ENCODE measurements at regions not wholly inside any gene's neighbourhood (a gene's known extent, or its start where the extent isn't known, plus 50 kb on each side); places are given as distances from the start of the nearest gene placed in this dataset.

DNA sequence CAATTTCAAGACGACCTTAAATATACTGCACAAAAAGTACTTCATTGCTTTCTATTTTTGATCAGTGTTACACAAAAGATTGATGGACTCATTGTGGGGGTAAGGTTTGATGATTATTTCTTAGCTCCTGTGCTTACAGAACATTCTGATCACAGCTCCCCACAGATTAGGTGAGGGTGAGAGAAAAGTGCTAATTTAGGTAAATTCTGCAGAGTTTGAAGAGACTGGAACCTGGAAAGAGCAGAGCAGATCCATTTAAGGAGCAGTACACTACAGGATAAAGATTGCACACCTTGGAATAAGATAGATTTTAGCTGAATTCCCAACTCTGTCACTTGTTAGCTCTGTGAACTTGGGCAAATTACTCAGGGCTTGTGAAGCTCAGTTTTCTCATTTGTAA, 291.9 kb upstream of the CDH7 start:
- Histone ChIP-seq H3K9me3 (ENCODE audit: insufficient read depth, low read length, severe bottlenecking) (no peaks in the 10 kb centered on the region), H3K79me2 (ENCODE audit: insufficient read depth, low read length) (no peaks in the 10 kb centered on the region), H4K20me1 (ENCODE audit: insufficient read depth, low read length) (no peaks in the 10 kb centered on the region), H2AFZ (ENCODE audit: low read depth, low read length) (no peak overlapping the region), H3K4me2 (ENCODE audit: insufficient read depth, low read length) (no peak overlapping the region), H3K36me3 (ENCODE audit: insufficient read depth, low read length) (no peaks in the 10 kb centered on the region), H3K27me3 (ENCODE audit: insufficient read depth, low read length, poor library complexity) (no peaks in the 10 kb centered on the region), H3K27ac (ENCODE audit: low read length) (no peak overlapping the region), H3K9ac (ENCODE audit: low read depth, low read length) (no peak overlapping the region), H3K4me1 (ENCODE audit: insufficient read depth, low read length) (no peaks in the 10 kb centered on the region), H3K4me3 (ENCODE audit: low read depth in 1 of 2, low read length in 2 of 2) (no peak overlapping the region)
- DNase-seq, result no peak
- no peak for ATAC-seq (ENCODE audit: insufficient read depth, low read depth)
- no peak for TF ChIP-seq EZH2 (IDR thresholded peaks at IDR 0.05; ENCODE audit: borderline replicate concordance, low read depth, low read length, severe bottlenecking)
- TF ChIP-seq, protein P1, sequence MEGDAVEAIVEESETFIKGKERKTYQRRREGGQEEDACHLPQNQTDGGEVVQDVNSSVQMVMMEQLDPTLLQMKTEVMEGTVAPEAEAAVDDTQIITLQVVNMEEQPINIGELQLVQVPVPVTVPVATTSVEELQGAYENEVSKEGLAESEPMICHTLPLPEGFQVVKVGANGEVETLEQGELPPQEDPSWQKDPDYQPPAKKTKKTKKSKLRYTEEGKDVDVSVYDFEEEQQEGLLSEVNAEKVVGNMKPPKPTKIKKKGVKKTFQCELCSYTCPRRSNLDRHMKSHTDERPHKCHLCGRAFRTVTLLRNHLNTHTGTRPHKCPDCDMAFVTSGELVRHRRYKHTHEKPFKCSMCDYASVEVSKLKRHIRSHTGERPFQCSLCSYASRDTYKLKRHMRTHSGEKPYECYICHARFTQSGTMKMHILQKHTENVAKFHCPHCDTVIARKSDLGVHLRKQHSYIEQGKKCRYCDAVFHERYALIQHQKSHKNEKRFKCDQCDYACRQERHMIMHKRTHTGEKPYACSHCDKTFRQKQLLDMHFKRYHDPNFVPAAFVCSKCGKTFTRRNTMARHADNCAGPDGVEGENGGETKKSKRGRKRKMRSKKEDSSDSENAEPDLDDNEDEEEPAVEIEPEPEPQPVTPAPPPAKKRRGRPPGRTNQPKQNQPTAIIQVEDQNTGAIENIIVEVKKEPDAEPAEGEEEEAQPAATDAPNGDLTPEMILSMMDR (IDR thresholded peaks at IDR 0.05; ENCODE audit: borderline replicate concordance, extremely low read depth, low read length, poor library complexity, severe bottlenecking), result no peak

DNA sequence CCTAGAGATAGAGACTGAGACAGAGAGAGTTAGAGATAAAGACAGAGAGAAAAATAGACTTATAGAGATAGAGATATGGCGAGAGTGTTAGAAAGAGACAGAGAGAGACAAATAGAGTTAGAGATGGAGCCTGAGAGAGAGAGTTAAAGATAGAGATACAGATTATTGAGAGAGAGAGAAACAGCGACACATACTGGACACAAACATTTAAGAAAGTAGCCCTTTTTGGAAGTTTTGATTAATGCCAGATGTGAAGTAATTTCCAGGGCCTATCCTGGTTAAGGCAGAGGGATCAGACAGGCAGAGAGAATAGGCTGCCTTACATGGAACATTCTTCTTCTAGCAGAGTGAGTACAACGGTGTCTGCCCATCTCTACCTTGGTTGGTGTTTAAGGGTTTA, 311.6 kb upstream of the CDH7 start:
- ATAC-seq (ENCODE audit: insufficient read depth, low read depth) (no peak), DNase-seq (no peak)
- Histone ChIP-seq H3K9me3 (ENCODE audit: insufficient read depth, low read length, severe bottlenecking) (no peaks in the 10 kb centered on the region), H3K36me3 (ENCODE audit: insufficient read depth, low read length) (no peaks in the 10 kb centered on the region), H3K4me3 (ENCODE audit: low read depth in 1 of 2, low read length in 2 of 2) (no peak overlapping the region), H3K79me2 (ENCODE audit: insufficient read depth, low read length) (no peaks in the 10 kb centered on the region), H3K9ac (ENCODE audit: low read depth, low read length) (no peak overlapping the region), H3K27me3 (ENCODE audit: insufficient read depth, low read length, poor library complexity) (no peaks in the 10 kb centered on the region), H3K27ac (ENCODE audit: low read length) (no peak overlapping the region), H3K4me2 (ENCODE audit: insufficient read depth, low read length) (no peak overlapping the region), H2AFZ (ENCODE audit: low read depth, low read length) (no peak overlapping the region), H3K4me1 (ENCODE audit: insufficient read depth, low read length) (no peaks in the 10 kb centered on the region), H4K20me1 (ENCODE audit: insufficient read depth, low read length) (no peaks in the 10 kb centered on the region)
- no peak for TF ChIP-seq EZH2 (IDR thresholded peaks at IDR 0.05; ENCODE audit: borderline replicate concordance, low read depth, low read length, severe bottlenecking)
- TF ChIP-seq, protein P1 (IDR thresholded peaks at IDR 0.05; ENCODE audit: borderline replicate concordance, extremely low read depth, low read length, poor library complexity, severe bottlenecking), result no peak

DNA sequence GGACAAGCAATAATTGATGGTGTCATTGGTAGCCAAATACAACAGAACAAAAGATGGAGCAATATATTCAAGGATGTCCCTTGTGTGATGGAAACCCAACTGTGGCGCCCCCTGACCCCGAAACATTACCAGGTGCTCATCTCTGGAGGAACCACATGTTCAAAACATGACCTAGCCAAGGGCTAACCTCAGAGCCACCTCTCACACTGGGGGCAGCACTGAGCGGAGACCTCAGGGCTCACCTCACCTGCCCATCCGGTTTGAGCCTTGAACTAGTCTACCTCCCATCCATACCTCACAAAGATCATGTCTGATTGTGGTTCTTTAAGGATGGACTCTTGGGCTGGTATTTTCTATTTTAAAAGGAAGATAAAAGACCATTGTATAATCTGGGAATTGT, 314.4 kb upstream of the CDH7 start:
- Histone ChIP-seq H3K27ac (ENCODE audit: low read length) (no peak overlapping the region), H3K4me1 (ENCODE audit: insufficient read depth, low read length) (no peaks in the 10 kb centered on the region), H3K79me2 (ENCODE audit: insufficient read depth, low read length) (no peaks in the 10 kb centered on the region), H3K9me3 (ENCODE audit: insufficient read depth, low read length, severe bottlenecking) (no peaks in the 10 kb centered on the region), H4K20me1 (ENCODE audit: insufficient read depth, low read length) (no peaks in the 10 kb centered on the region), H3K9ac (ENCODE audit: low read depth, low read length) (no peak overlapping the region), H2AFZ (ENCODE audit: low read depth, low read length) (no peak overlapping the region), H3K27me3 (ENCODE audit: insufficient read depth, low read length, poor library complexity) (no peaks in the 10 kb centered on the region), H3K4me2 (ENCODE audit: insufficient read depth, low read length) (no peak overlapping the region), H3K4me3 (ENCODE audit: low read depth in 1 of 2, low read length in 2 of 2) (no peak overlapping the region), H3K36me3 (ENCODE audit: insufficient read depth, low read length) (no peaks in the 10 kb centered on the region)
- no peak for DNase-seq
- TF ChIP-seq EZH2 (IDR thresholded peaks at IDR 0.05; ENCODE audit: borderline replicate concordance, low read depth, low read length, severe bottlenecking), result no peak
- TF ChIP-seq, protein P1 (IDR thresholded peaks at IDR 0.05; ENCODE audit: borderline replicate concordance, extremely low read depth, low read length, poor library complexity, severe bottlenecking), result peak; percentile 4
- no peak for ATAC-seq (ENCODE audit: insufficient read depth, low read depth)

DNA sequence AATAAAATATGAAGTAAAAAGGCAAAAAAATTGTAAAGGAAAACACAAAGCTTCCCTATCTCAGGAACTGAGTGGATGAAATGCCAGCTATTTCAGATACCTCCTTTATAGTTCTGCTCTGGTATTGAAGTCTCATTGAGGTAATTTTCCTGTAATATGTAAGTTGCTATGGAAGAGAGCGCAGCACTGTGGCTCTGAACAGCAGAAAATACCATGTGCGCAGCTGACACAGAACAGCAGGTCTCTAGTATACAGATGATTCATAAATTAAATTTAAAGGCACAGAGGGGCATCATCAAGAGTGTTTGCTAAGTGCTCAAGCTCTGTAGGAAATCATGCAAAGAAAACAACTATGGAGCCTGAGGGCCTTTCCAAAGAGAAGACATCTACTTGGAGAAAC, 315.3 kb upstream of the CDH7 start:
- no peak overlapping the region for H3K4me2 ChIP-seq (ENCODE audit: insufficient read depth, low read length)
- H3K4me3 ChIP-seq (ENCODE audit: low read depth in 1 of 2, low read length in 2 of 2), result no peak overlapping the region
- ATAC-seq (ENCODE audit: insufficient read depth, low read depth) (no peak), DNase-seq (no peak)
- no peak overlapping the region for H3K9ac ChIP-seq (ENCODE audit: low read depth, low read length)
- H2AFZ ChIP-seq (ENCODE audit: low read depth, low read length), result no peak overlapping the region
- H3K4me1 ChIP-seq (ENCODE audit: insufficient read depth, low read length), result no peaks in the 10 kb centered on the region
- TF ChIP-seq EZH2 (IDR thresholded peaks at IDR 0.05; ENCODE audit: borderline replicate concordance, low read depth, low read length, severe bottlenecking), result no peak
- TF ChIP-seq, protein P1 (IDR thresholded peaks at IDR 0.05; ENCODE audit: borderline replicate concordance, extremely low read depth, low read length, poor library complexity, severe bottlenecking), result no peak
- no peaks in the 10 kb centered on the region for H3K9me3 ChIP-seq (ENCODE audit: insufficient read depth, low read length, severe bottlenecking)
- no peak overlapping the region for H3K27ac ChIP-seq (ENCODE audit: low read length)
- no peaks in the 10 kb centered on the region for H3K27me3 ChIP-seq (ENCODE audit: insufficient read depth, low read length, poor library complexity)
- H3K79me2 ChIP-seq (ENCODE audit: insufficient read depth, low read length), result no peaks in the 10 kb centered on the region
- no peaks in the 10 kb centered on the region for H3K36me3 ChIP-seq (ENCODE audit: insufficient read depth, low read length)
- H4K20me1 ChIP-seq (ENCODE audit: insufficient read depth, low read length), result no peaks in the 10 kb centered on the region

Data from DND-41 (cell line).